Spinal cord (tissue), 9 donors: ENCODE measurements at regions not wholly inside any gene's neighbourhood (a gene's known extent, or its start where the extent isn't known, plus 50 kb on each side); places are given as distances from the start of the nearest gene placed in this dataset.
"Not testable (repeated sequence)": the region's sequence is repeated elsewhere in the genome, so short reads cannot be mapped to it uniquely, and the experiment has no call there.

Experiments
- DNase-seq, 6 donors: peaks; one replicate each; pipeline versions ENCODE4 v3.0.0 to v3.0.0-alpha.2; 2013 to 2015; ENCODE audit warnings: low spot score in 6 of 6, low read depth in 4 of 6
- H3K27ac ChIP-seq: one replicate; pipeline ENCODE4 v1.5.1; 2013; ENCODE audit warnings: low read depth, low read length, control low read depth
- H3K27me3 ChIP-seq: one replicate; pipeline ENCODE4 v1.6.1; 2013; ENCODE audit warnings: low read length; ENCODE audit not compliant: control insufficient read depth, insufficient read depth
- H3K36me3 ChIP-seq: one replicate; pipeline ENCODE4 v1.6.1; 2013; ENCODE audit warnings: low read length; ENCODE audit not compliant: control insufficient read depth, insufficient read depth
- H3K4me1 ChIP-seq: one replicate; pipeline ENCODE4 v1.6.1; 2013; ENCODE audit warnings: low read length; ENCODE audit not compliant: control insufficient read depth, insufficient read depth
- H3K4me3 ChIP-seq: one replicate; pipeline ENCODE4 v1.5.1; 2013; ENCODE audit warnings: low read depth, low read length, control low read depth
- H3K9me3 ChIP-seq: one replicate; pipeline ENCODE4 v1.6.1; 2013; ENCODE audit warnings: low read length; ENCODE audit not compliant: control insufficient read depth, insufficient read depth
- WGBS: methylation state at CpG from one replicate; pipeline ENCODE4 v1.1.5; 2013; ENCODE audit warnings: missing lambda C conversion rate; ENCODE audit not compliant: insufficient coverage; 5-methylcytosine and 5-hydroxymethylcytosine counted together
- donor health status: healthy.

DNA sequence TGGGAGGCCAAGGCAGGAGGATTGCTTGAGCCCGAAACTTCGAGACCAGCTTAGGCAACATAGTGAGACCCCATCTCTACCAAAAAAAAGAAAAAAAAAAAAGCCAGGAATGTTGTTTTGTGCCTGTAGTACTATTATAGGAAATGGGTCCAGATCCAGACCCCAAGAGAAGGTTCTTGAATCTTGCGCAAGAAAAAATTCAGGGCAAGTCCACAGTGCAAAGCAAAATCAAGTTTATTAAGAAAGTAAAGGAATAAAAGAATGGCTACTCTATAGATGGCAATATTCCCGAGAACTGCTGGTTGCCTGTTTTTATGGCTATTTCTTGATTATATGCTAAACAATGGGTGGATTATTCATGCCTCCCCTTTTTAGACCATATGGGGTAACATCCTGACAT is 51.2 kb upstream of the RDX start:
- no peak for DNase-seq
- WGBS: 100% methylated on average over 1 of the region's 4 CpGs
- no peaks in the 10 kb centered on the region for H3K36me3 ChIP-seq
- no peak overlapping the region for H3K4me3 ChIP-seq
- no peaks in the 10 kb centered on the region for H3K9me3 ChIP-seq
- H3K4me1 ChIP-seq: peaks cover 5% of the 10 kb centered on the region
- no peak overlapping the region for H3K27ac ChIP-seq
- no peaks in the 10 kb centered on the region for H3K27me3 ChIP-seq

- no peak overlapping the region for H3K4me3 ChIP-seq
- no peaks in the 10 kb centered on the region for H3K36me3 ChIP-seq
- WGBS: 100% methylated on average over 3 of the region's 7 CpGs
- peaks cover 5% of the 10 kb centered on the region for H3K4me1 ChIP-seq
- DNase-seq: no peak
- H3K27me3 ChIP-seq: no peaks in the 10 kb centered on the region
- H3K27ac ChIP-seq: no peak overlapping the region
- H3K9me3 ChIP-seq: no peaks in the 10 kb centered on the region
Observed at GRCh38 chr11:110349138-110349996, 53.0 kb upstream of the RDX start.

DNA sequence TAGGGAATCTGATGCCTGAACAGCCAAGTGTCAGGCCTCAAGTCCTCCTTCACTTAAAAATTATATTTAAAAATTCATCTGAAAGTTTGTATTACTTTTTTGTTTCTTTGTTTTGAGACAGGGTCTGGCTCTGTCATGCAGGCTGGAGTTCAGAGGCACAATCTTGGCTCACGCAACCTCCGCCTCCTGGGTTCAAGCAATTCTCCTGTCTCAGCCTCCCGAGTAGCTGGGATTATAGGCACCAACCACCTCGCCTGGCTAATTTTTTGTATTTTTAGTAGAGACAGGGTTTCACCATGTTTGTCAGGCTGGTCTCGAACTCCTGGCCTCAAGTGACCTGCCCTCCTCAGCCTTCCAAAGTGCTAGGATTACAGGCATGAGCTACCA is 53.6 kb upstream of the RDX start:
- not testable (repeated sequence) for DNase-seq, H3K4me1 ChIP-seq, H3K27me3 ChIP-seq, H3K27ac ChIP-seq, H3K36me3 ChIP-seq, H3K9me3 ChIP-seq, H3K4me3 ChIP-seq
- WGBS: 100% methylated on average over 2 of the region's 5 CpGs

GRCh38 chr11:110355011-110355744 is 58.8 kb upstream of the RDX start:
- Histone ChIP-seq H3K36me3 (no peaks in the 10 kb centered on the region), H3K27ac (no peak overlapping the region), H3K4me3 (no peak overlapping the region), H3K4me1 (peaks cover 6% of the 10 kb centered on the region), H3K27me3 (no peaks in the 10 kb centered on the region), H3K9me3 (no peaks in the 10 kb centered on the region)
- 41% methylated on average over 7 of the region's 7 CpGs for WGBS
- peak in 2 of 6 donors; percentile 21 to 45 for DNase-seq

- H3K27ac ChIP-seq: no peak overlapping the region
- no CpG with 5 or more reads among the region's 5 CpGs for WGBS
- DNase-seq: no peak
Observed at GRCh38 chr11:110356762-110357671, 60.6 kb upstream of the RDX start.

GRCh38 chr11:110358336-110358735 is 61.9 kb upstream of the RDX start:
- H3K9me3 ChIP-seq: no peaks in the 10 kb centered on the region

More at GRCh38 chr11:110356762-110357671, 60.6 kb upstream of the RDX start:
- Histone ChIP-seq H3K27me3 (no peaks in the 10 kb centered on the region), H3K4me3 (no peak overlapping the region), H3K9me3 (no peaks in the 10 kb centered on the region), H3K4me1 (peaks cover 6% of the 10 kb centered on the region), H3K36me3 (no peaks in the 10 kb centered on the region)

DNA sequence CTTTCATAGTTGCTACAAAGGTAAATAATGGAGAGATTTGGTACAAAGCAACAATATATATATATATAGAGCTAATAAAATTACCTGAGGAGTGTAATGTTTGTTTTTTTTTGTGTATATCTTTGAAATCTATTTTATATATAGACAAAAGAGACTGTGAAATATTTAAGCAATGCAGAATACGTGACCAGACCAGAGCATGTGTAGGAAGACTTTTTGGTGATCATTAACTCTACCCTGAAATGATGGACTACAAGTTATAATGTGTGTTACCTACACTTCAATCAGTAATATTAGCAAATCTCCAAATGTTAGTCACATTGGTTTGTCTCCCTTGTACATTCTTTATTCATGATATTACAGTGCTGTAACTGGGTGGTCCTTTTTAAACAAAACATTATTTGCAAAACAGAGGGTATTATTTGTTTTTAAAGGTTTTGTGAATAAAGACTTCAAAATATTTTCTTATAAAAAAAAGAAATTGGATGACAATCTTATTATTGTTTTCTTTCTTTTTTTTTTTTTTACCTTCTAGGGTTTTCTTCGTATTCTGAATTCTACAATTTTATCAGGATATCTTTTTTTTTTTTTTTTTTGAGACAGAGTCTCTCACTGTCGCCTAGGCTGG is 64.5 kb upstream of the RDX start:
- no CpG with 5 or more reads among the region's 3 CpGs for WGBS
- not testable (repeated sequence) for H3K27ac ChIP-seq
- H3K4me1 ChIP-seq: peaks cover 13% of the 10 kb centered on the region

More at GRCh38 chr11:110358336-110358735, 61.9 kb upstream of the RDX start:
- Histone ChIP-seq H3K4me3 (no peak overlapping the region), H3K36me3 (no peaks in the 10 kb centered on the region), H3K27me3 (no peaks in the 10 kb centered on the region), H3K27ac (no peak overlapping the region), H3K4me1 (peaks cover 12% of the 10 kb centered on the region)
- no CpG with 5 or more reads among the region's 3 CpGs for WGBS
- DNase-seq: no peak

DNA sequence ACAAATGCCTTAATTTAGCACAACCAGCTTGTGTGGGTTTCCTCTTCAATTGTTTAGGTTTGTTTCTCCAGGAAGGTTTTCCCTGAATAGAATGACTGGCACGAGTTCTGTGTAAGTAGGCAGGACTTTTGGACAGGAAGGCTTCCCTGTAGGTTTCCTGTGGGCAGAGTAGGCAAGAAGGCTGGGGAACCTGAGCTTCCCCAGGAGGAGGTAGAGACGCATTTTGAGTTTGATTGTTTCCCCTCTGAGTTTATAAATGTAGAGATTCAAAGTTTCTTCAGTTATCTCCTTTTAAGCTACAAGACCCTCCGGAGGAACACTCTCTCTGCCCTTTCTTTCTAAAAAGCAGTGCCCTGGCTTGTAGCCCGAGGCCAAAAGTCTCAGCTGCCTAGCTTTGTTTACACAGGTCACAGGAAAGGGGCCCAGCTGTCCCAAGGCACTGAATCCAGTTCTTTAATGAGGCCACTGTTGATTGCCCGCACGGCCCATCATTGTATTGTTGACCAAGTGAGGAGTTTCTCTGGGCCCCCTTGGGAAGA is 66.6 kb upstream of the RDX start:
- H3K36me3 ChIP-seq: no peaks in the 10 kb centered on the region
- no peaks in the 10 kb centered on the region for H3K9me3 ChIP-seq
- peak in 1 of 6 donors; percentile 39 for DNase-seq
- 21% methylated on average over 4 of the region's 6 CpGs for WGBS
- H3K4me3 ChIP-seq: no peak overlapping the region
- no peaks in the 10 kb centered on the region for H3K27me3 ChIP-seq
- H3K4me1 ChIP-seq: peaks cover 21% of the 10 kb centered on the region
- peak overlapping the region; percentile 47 for H3K27ac ChIP-seq

More for the DNA sequence above, 64.5 kb upstream of the RDX start:
- not testable (repeated sequence) for H3K9me3 ChIP-seq, H3K27me3 ChIP-seq, DNase-seq, H3K36me3 ChIP-seq, H3K4me3 ChIP-seq

DNA sequence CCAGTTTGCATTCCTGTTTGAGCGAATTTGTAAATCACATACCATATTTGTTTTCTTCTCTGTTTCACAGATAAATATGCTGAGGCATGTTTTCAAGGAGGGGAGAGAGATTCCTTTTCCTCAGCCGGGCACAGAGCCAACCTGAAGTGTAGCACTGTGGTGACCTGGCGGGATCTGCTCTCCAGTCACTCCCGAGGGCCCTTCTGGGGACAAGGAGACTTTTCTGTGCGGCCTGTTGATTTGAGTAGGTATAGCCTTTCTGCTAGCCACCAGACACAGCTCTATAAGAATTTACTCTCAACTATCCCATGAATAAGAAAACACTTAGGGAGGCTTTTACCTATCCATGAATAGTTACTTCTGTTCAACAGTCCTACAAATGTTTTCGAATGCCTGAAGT is 63.5 kb upstream of the FDX1 start:
- no peaks in the 10 kb centered on the region for H3K27me3 ChIP-seq
- peaks cover 21% of the 10 kb centered on the region for H3K4me1 ChIP-seq
- DNase-seq: peak in 4 of 6 donors; percentile 31 to 77 (median 62)
- no peaks in the 10 kb centered on the region for H3K9me3 ChIP-seq
- peak overlapping the region; percentile 16 for H3K27ac ChIP-seq
- no peaks in the 10 kb centered on the region for H3K36me3 ChIP-seq
- no peak overlapping the region for H3K4me3 ChIP-seq
- no CpG with 5 or more reads among the region's 6 CpGs for WGBS
